Retinal pigment epithelial cell (primary cell): ENCODE measurements at regions not wholly inside any gene's neighbourhood (a gene's known extent, or its start where the extent isn't known, plus 50 kb on each side); places are given as distances from the start of the nearest gene placed in this dataset.

ENCODE experiments used
- DNase-seq: peaks from one replicate; pipeline ENCODE4 v3.0.0-alpha.2; 2010; ENCODE audit warnings: low read depth
- H3K4me3 ChIP-seq: 2 replicates; pipeline ENCODE4 v1.5.1; 2011; ENCODE audit warnings: mild to moderate bottlenecking, low read length, control low read depth, moderate library complexity
- TF ChIP-seq, protein P1 (sequence below): conservative IDR thresholded peaks from 2 replicates; pipeline ENCODE4 v1.5.1; 2011; ENCODE audit warnings: low read depth, low read length, control low read depth, inconsistent platforms

DNA sequence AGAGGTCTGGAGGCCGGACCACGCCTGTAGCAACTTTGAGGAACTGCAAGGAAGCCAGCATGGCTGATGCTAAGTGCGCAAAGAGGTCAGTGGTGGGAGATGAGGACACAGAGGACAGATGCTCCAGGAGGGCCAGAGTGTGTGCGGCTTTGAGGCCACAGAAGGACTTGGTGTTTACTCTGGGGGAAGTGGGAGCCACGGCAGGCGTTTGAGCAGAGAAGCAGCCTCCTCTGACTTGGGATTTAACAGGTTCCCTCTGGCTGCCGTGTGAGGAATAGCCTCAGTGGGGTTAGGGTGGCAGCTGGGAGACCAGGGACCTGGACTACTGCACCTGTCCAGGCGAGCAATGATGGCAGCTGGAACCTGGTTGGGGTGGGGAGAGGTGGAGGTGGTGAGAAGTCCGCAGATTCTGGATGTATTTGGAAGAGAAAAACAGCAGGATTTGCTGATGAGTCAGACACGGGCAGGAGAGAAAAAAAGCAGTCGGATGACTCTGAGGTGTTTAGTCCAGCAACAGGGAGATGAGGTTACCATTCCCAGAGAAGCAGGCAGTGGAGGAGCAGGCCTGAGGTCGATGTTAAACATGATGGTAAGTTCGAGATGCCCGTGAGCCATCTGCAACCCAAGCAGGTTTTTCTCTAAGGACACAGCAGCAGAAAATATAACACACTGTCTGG, 143.5 kb downstream of the SCARB1 start:
- DNase-seq: peak; percentile 61
- TF ChIP-seq, protein P1, sequence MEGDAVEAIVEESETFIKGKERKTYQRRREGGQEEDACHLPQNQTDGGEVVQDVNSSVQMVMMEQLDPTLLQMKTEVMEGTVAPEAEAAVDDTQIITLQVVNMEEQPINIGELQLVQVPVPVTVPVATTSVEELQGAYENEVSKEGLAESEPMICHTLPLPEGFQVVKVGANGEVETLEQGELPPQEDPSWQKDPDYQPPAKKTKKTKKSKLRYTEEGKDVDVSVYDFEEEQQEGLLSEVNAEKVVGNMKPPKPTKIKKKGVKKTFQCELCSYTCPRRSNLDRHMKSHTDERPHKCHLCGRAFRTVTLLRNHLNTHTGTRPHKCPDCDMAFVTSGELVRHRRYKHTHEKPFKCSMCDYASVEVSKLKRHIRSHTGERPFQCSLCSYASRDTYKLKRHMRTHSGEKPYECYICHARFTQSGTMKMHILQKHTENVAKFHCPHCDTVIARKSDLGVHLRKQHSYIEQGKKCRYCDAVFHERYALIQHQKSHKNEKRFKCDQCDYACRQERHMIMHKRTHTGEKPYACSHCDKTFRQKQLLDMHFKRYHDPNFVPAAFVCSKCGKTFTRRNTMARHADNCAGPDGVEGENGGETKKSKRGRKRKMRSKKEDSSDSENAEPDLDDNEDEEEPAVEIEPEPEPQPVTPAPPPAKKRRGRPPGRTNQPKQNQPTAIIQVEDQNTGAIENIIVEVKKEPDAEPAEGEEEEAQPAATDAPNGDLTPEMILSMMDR: peak; percentile 54
- H3K4me3 ChIP-seq: no peak overlapping the region

DNA sequence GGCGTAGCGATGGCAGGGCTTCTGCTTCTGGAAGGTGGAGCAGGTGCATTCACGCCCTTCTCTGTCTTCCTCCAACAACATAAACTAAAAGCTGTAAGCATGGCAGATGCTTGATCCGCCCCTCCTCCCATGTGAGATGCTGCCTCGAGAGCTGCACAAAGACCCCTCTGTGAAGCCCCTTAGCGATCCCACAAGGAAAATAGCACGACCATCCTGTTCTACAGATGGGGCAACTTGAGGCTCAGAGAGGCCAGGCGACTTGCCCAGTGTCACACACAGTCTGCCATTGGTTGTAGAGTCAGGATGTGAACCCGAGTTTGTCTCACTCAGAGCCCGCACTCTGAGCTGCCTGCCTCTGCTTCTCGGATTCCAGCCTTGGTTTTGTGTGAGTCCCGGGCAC, 144.4 kb downstream of the SCARB1 start:
- TF ChIP-seq, protein P1: no peak
- DNase-seq: no peak
- H3K4me3 ChIP-seq: no peak overlapping the region

DNA sequence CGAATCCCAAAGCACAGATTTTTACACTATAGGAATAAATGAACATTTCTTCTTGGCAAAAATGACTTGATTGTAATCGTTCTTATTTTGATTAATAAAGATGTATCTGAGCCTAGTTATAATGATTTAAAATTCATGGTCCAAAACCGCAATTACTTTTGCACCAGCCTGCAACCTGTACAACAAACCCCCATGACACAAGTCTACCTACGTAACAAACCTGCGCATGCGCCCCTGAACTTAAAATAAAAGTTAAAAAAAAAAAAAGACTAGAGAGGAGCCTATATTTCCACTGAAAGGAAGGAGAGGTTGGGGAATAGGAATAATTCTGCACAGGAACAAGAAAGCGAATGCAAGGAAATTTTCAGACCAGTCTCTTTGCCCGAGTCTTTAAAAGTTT, 145.2 kb downstream of the SCARB1 start:
- no peak for DNase-seq
- H3K4me3 ChIP-seq: no peak overlapping the region
- TF ChIP-seq, protein P1: no peak

DNA sequence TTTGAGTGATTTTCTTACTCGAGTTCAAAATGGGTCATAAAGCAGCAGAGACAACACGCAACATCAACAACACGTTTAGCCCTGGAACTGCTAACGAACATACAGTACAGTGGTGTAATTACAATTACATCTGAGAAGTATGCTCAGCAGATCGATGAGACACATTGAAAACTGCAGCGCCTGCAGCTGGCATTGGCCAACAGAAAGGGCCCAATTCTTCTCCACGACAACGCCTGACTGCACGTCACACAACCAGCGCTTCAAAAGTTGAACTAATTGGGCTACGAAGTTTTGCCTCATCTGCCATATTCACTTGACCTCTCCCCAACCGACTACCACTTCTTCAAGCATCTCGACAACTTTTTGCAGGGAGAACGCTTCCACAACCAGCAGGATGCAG, 145.6 kb downstream of the SCARB1 start:
- TF ChIP-seq, protein P1: no peak
- no peak overlapping the region for H3K4me3 ChIP-seq
- DNase-seq: no peak

DNA sequence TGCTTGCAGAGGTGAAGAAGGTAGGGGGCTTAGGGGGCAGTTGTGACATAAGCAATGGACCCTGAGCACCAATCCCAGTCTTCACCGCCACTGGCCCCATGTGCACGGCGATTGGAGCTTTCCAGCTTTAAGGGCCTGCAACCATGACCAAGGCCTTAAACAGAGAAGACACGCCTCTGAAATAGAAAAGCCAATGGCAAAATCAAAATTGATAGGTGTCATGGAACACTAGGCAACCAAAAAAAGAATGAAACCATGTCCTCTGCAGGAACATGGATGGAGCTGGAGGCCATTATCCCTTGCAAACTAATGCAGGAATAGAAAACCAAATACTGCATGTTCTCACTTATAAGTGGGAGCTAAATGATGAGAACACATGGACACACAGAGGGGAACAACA, 146.3 kb downstream of the SCARB1 start:
- H3K4me3 ChIP-seq: no peak overlapping the region
- DNase-seq: no peak
- TF ChIP-seq, protein P1: no peak

DNA sequence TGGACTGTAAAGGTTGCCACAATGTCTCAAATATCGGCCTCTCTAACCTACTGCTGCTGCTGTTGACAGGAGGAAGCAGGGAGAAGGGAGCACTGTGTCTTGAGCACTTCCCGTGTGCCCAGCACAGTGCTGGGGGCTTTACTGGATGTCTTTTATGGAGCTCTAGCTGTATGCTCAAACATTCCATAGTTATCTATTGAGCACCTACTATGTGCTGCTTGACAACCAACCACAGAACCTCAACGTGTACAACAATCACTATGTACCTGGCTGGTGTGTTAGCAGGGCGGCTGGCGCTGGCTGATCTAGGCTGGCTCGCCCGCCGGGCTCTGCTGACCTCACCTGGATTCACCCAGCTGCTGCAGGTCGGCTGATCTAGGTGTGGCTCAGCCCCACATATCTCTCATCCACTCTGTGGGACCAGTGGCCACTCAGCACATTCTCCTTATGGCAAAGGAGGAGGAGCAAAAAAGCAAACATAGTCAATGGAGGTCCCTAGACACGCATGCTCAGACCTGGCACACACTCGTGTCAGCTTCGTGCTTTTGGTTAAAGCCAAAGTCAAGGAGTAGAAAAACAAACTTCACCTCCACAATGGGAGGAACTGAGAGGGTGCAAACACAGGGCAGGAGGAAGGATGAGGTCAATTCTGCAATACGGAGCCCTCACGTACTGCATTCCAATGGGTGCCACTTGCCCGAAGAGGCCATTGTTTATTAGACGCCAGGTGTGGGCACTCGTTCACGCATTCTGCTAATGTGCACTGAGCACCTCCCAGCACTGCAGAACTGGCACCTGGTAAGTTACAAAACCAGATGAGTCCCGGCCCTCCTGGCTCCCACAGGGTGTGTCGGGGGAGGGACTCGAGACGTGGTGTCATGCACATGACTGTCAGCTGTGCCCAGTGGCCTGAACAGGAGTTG, 147.2 kb downstream of the SCARB1 start:
- no peak overlapping the region for H3K4me3 ChIP-seq
- DNase-seq: no peak
- TF ChIP-seq, protein P1: no peak
